ENCODE measurements at regions not wholly inside any gene's neighbourhood (a gene's known extent, or its start where the extent isn't known, plus 50 kb on each side); places are given as distances from the start of the nearest gene placed in this dataset.
"Not testable (repeated sequence)": the region's sequence is repeated elsewhere in the genome, so short reads cannot be mapped to it uniquely, and the experiment has no call there.

- not testable (repeated sequence) for H3K27ac Mint-ChIP-seq (ENCODE audit: unreplicated experiment); H3K9me3 Mint-ChIP-seq (ENCODE audit: unreplicated experiment); DNase-seq; H3K4me1 Mint-ChIP-seq (ENCODE audit: low read depth, unreplicated experiment); H3K4me3 Mint-ChIP-seq (ENCODE audit: unreplicated experiment); H3K36me3 Mint-ChIP-seq (ENCODE audit: unreplicated experiment); H3K27me3 Mint-ChIP-seq (ENCODE audit: unreplicated experiment)
These were observed 106.3 kb upstream of the NBPF26 start for GRCh38 chr1:120617493-120617892.

GRCh38 chr1:120619867-120620692 is 103.7 kb upstream of the NBPF26 start:
- H3K9me3 Mint-ChIP-seq (ENCODE audit: unreplicated experiment); H3K4me3 Mint-ChIP-seq (ENCODE audit: unreplicated experiment); H3K27ac Mint-ChIP-seq (ENCODE audit: unreplicated experiment); H3K4me1 Mint-ChIP-seq (ENCODE audit: low read depth, unreplicated experiment); DNase-seq; H3K36me3 Mint-ChIP-seq (ENCODE audit: unreplicated experiment); H3K27me3 Mint-ChIP-seq (ENCODE audit: unreplicated experiment): not testable (repeated sequence)

GRCh38 chr1:120620693-120620969 is 103.1 kb upstream of the NBPF26 start:
- not testable (repeated sequence) for DNase-seq; H3K4me1 Mint-ChIP-seq (ENCODE audit: low read depth, unreplicated experiment); H3K36me3 Mint-ChIP-seq (ENCODE audit: unreplicated experiment); H3K9me3 Mint-ChIP-seq (ENCODE audit: unreplicated experiment); H3K27ac Mint-ChIP-seq (ENCODE audit: unreplicated experiment); H3K4me3 Mint-ChIP-seq (ENCODE audit: unreplicated experiment); H3K27me3 Mint-ChIP-seq (ENCODE audit: unreplicated experiment)

DNA sequence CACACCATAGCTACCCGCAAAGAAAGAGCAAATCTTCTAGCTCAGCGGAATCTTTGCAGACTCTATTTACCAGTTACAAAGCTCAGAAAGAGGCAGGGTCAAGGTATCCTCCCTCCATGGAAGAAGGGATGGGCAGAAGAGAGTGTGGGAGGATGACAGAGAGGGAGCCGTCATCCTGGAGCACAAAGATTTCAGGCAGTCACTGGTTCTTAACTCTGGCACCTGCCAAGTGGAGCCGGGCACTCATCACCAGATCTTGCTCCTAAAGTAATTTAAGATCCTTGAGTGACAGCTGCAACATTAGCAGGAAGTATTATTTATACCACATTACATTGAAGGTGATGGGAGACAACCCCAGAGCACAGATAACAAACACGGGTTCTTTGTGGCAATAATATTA is 102.5 kb upstream of the NBPF26 start:
- not testable (repeated sequence) for H3K4me3 Mint-ChIP-seq (ENCODE audit: unreplicated experiment); H3K36me3 Mint-ChIP-seq (ENCODE audit: unreplicated experiment); H3K9me3 Mint-ChIP-seq (ENCODE audit: unreplicated experiment); H3K27me3 Mint-ChIP-seq (ENCODE audit: unreplicated experiment); H3K27ac Mint-ChIP-seq (ENCODE audit: unreplicated experiment); DNase-seq; H3K4me1 Mint-ChIP-seq (ENCODE audit: low read depth, unreplicated experiment)

DNA sequence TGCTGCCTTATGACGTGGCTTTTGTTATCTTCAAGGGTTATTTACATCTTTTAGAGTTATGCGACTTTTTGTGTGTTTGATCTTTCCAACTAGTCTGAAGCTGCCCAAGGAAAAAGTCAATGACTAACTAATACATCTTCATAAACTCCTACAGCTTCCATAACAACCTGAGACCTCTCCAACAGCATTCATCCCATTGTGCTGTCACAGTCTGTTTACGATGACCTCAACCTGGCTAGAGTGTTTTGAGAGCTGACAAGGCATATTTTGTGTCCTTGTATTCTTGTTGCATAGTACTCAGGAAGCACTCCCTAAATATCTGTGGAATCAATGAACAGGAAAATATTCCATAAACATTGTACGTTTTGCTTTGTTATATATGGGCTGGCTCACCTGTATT is 100.2 kb upstream of the NBPF26 start:
- H3K27ac Mint-ChIP-seq (ENCODE audit: unreplicated experiment); H3K4me3 Mint-ChIP-seq (ENCODE audit: unreplicated experiment); H3K9me3 Mint-ChIP-seq (ENCODE audit: unreplicated experiment); H3K36me3 Mint-ChIP-seq (ENCODE audit: unreplicated experiment); DNase-seq; H3K4me1 Mint-ChIP-seq (ENCODE audit: low read depth, unreplicated experiment); H3K27me3 Mint-ChIP-seq (ENCODE audit: unreplicated experiment): not testable (repeated sequence)

DNA sequence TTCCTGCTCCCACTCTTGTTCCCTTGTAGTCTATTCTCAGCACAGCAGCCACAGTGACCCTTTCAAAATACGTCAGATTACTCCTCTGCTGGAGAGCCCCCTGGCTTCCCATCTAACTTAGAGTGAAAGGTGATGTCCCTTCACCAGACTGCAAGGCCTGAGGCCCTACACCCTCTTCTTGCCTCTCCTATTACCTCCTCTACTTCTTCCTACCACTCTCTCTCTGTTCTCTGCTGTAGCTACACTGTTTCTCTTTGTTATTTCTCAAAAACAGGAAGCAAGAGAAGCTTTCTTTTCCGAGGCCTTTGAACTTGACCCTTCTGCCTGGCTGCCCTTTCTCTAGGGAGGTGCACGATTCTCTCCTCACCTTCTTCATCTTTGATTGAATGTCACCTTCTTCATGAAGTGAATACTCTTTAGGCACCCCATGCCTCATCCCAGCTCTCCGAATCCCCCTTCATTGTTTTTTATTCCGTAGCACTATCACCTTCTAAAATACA is 99.1 kb upstream of the NBPF26 start:
- H3K36me3 Mint-ChIP-seq (ENCODE audit: unreplicated experiment); H3K27me3 Mint-ChIP-seq (ENCODE audit: unreplicated experiment); H3K4me1 Mint-ChIP-seq (ENCODE audit: low read depth, unreplicated experiment); H3K4me3 Mint-ChIP-seq (ENCODE audit: unreplicated experiment); H3K9me3 Mint-ChIP-seq (ENCODE audit: unreplicated experiment); H3K27ac Mint-ChIP-seq (ENCODE audit: unreplicated experiment); DNase-seq: not testable (repeated sequence)

DNA sequence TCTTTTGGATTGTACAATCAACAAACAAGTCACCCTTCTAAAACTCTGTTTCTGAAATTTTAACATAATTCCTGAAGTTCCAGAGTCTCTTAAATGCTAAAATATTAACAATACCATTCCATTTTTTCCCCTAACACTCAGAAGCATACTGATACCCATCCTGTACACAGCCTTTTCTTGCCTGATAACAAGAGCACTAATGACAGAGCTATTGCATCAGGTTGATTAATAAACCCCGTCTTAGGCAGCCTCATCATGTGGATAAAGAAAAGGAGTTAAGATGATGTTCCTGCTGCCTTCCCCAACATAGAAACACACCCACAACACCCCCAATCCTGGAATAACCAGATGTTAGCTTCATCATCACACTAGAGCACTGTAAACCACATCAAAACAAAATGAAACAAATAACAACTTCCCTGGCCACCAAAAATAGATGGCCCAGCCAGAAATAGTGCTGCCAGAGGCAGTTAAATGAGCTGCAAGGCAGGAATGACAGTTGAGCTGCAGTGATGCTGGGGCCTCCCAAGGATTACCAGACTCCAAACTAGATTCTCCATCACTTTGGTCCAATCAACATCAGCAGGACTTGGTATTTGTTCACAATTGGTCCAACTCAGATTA is 93.8 kb upstream of the NBPF26 start:
- not testable (repeated sequence) for H3K4me3 Mint-ChIP-seq (ENCODE audit: unreplicated experiment); H3K9me3 Mint-ChIP-seq (ENCODE audit: unreplicated experiment); H3K4me1 Mint-ChIP-seq (ENCODE audit: low read depth, unreplicated experiment); DNase-seq; H3K27me3 Mint-ChIP-seq (ENCODE audit: unreplicated experiment); H3K36me3 Mint-ChIP-seq (ENCODE audit: unreplicated experiment); H3K27ac Mint-ChIP-seq (ENCODE audit: unreplicated experiment)

DNA sequence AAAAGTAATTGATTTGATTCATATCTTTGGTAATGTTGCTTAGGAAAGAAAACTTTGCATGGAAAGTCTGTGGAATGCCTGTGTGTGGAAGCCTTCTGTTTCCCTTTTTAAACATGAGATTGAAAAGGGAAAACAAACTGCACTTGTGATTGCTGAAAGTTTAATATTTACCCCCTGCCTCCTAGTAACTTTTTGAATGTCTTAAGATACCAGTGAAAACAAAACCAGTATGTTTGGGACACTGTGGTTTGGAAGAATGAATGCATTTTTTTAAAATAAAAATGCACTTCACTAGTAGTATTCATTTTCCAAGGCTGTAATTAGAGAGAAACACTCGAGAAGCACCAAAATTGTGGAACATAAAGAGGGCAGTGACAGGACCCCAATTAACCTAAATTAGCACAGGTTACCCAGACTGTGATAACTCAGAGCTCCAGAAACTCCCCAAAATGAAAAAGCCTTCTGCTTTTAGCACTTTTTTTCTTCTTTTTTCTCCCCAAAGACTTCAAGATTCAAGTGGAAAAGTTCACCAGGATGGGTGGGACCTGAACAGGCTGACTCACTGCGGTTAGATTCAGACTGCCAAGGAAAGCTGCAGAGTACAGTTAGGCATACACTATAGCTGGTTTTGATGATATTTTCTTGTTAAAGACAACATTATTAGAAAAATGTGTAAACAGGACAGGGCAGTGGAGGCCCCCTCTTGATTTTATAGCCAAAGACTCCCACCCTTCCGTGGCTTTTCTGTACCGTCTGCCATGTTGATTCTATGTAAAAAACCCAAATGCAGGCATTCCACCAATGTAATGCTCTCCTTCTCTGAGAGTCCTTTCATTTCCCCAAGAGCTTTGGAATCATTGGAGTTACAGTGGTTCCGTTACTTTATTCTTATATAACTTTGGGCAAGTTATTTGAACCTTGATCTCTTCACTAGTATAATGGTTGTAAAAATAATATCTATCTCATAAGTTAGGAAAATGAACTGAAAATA is 88.6 kb upstream of the NBPF26 start:
- not testable (repeated sequence) for H3K9me3 Mint-ChIP-seq (ENCODE audit: unreplicated experiment); H3K27ac Mint-ChIP-seq (ENCODE audit: unreplicated experiment); H3K4me3 Mint-ChIP-seq (ENCODE audit: unreplicated experiment); H3K36me3 Mint-ChIP-seq (ENCODE audit: unreplicated experiment); H3K27me3 Mint-ChIP-seq (ENCODE audit: unreplicated experiment); H3K4me1 Mint-ChIP-seq (ENCODE audit: low read depth, unreplicated experiment); DNase-seq

- not testable (repeated sequence) for H3K9me3 Mint-ChIP-seq (ENCODE audit: unreplicated experiment); H3K27me3 Mint-ChIP-seq (ENCODE audit: unreplicated experiment); H3K27ac Mint-ChIP-seq (ENCODE audit: unreplicated experiment); H3K4me1 Mint-ChIP-seq (ENCODE audit: low read depth, unreplicated experiment); H3K4me3 Mint-ChIP-seq (ENCODE audit: unreplicated experiment); DNase-seq; H3K36me3 Mint-ChIP-seq (ENCODE audit: unreplicated experiment)
These were observed 83.3 kb upstream of the NBPF26 start for GRCh38 chr1:120640261-120641013.

GRCh38 chr1:120641014-120641302 is 82.8 kb upstream of the NBPF26 start:
- not testable (repeated sequence) for DNase-seq; H3K36me3 Mint-ChIP-seq (ENCODE audit: unreplicated experiment); H3K4me3 Mint-ChIP-seq (ENCODE audit: unreplicated experiment); H3K27ac Mint-ChIP-seq (ENCODE audit: unreplicated experiment); H3K9me3 Mint-ChIP-seq (ENCODE audit: unreplicated experiment); H3K4me1 Mint-ChIP-seq (ENCODE audit: low read depth, unreplicated experiment); H3K27me3 Mint-ChIP-seq (ENCODE audit: unreplicated experiment)

DNA sequence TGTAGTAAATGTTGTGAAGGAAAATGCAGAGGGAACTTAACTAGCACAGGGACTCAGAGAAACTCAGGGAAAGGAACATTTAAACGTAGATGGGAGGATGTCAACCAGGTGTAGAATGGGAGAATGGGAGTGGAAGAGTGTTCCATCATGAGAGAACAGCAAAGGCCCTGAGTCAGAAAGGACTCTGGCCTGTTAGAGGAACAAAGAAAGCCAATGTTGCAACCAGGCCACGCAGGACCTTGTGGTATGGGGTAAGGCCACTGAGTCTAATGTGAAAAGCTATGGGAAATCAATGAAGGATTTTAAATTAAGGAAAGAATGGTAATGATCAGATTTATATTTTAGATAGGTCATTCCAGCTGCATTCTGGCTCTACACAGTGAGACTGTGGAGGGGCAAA is 76.6 kb upstream of the NBPF26 start:
- not testable (repeated sequence) for H3K27ac Mint-ChIP-seq (ENCODE audit: unreplicated experiment); DNase-seq; H3K4me3 Mint-ChIP-seq (ENCODE audit: unreplicated experiment); H3K27me3 Mint-ChIP-seq (ENCODE audit: unreplicated experiment); H3K4me1 Mint-ChIP-seq (ENCODE audit: low read depth, unreplicated experiment); H3K9me3 Mint-ChIP-seq (ENCODE audit: unreplicated experiment); H3K36me3 Mint-ChIP-seq (ENCODE audit: unreplicated experiment)
